ENCODE measurements at regions not wholly inside any gene's neighbourhood (a gene's known extent, or its start where the extent isn't known, plus 50 kb on each side); places are given as distances from the start of the nearest gene placed in this dataset.

- DNase-seq (ENCODE audit: low spot score), result no peak
- intact Hi-C loops (cut with DNase I), result no loop called here
Observed at GRCh38 chr4:27886120-27886519, 1025.5 kb downstream of the STIM2 start.

GRCh38 chr4:27887646-27888045 lies 1027.0 kb downstream of the STIM2 start:
- no peak for DNase-seq (ENCODE audit: low spot score)
- intact Hi-C loops (cut with DNase I), result no loop called here

GRCh38 chr4:27888505-27888904 lies 1027.9 kb downstream of the STIM2 start:
- no peak for DNase-seq (ENCODE audit: low spot score)
- intact Hi-C loops (cut with DNase I), result no loop called here

- intact Hi-C loops (cut with DNase I), result no loop called here
Observed at GRCh38 chr4:27894951-27895350, 1034.3 kb downstream of the STIM2 start.

GRCh38 chr4:27908356-27908755 lies 1047.7 kb downstream of the STIM2 start:
- intact Hi-C loops (cut with DNase I), result no loop called here
- DNase-seq (ENCODE audit: low spot score), result no peak

More at GRCh38 chr4:27894951-27895350, 1034.3 kb downstream of the STIM2 start:
- no peak for DNase-seq (ENCODE audit: low spot score)

- intact Hi-C loops (cut with DNase I), result no loop called here
- DNase-seq (ENCODE audit: low spot score), result no peak
Observed at GRCh38 chr4:27910227-27910626, 1049.6 kb downstream of the STIM2 start.

GRCh38 chr4:27911047-27911446 lies 1050.4 kb downstream of the STIM2 start:
- intact Hi-C loops (cut with DNase I), result no loop called here
- DNase-seq (ENCODE audit: low spot score), result no peak

- DNase-seq (ENCODE audit: low spot score), result no peak
- intact Hi-C loops (cut with DNase I), result no loop called here
Observed at GRCh38 chr4:27913738-27914137, 1053.1 kb downstream of the STIM2 start.

- intact Hi-C loops (cut with DNase I), result no loop called here
Observed at GRCh38 chr4:27915822-27916221, 1055.2 kb downstream of the STIM2 start.

GRCh38 chr4:27916452-27917184 lies 1056.0 kb downstream of the STIM2 start:
- DNase-seq (ENCODE audit: low spot score), result no peak
- intact Hi-C loops (cut with DNase I), result no loop called here

More at GRCh38 chr4:27915822-27916221, 1055.2 kb downstream of the STIM2 start:
- DNase-seq (ENCODE audit: low spot score), result no peak

- DNase-seq (ENCODE audit: low spot score), result no peak
- intact Hi-C loops (cut with DNase I), result no loop called here
Observed at GRCh38 chr4:27917381-27917780, 1056.7 kb downstream of the STIM2 start.

GRCh38 chr4:27921231-27921630 lies 1060.6 kb downstream of the STIM2 start:
- DNase-seq (ENCODE audit: low spot score), result no peak
- intact Hi-C loops (cut with DNase I), result no loop called here

GRCh38 chr4:27928761-27929540 lies 1068.3 kb downstream of the STIM2 start:
- intact Hi-C loops (cut with DNase I), result no loop called here
- DNase-seq (ENCODE audit: low spot score), result no peak

GRCh38 chr4:27930291-27930690 lies 1069.7 kb downstream of the STIM2 start:
- intact Hi-C loops (cut with DNase I), result no loop called here
- no peak for DNase-seq (ENCODE audit: low spot score)

- intact Hi-C loops (cut with DNase I), result no loop called here
- no peak for DNase-seq (ENCODE audit: low spot score)
Observed at GRCh38 chr4:27930976-27931375, 1070.3 kb downstream of the STIM2 start.

- intact Hi-C loops (cut with DNase I), result no loop called here
- DNase-seq (ENCODE audit: low spot score), result no peak
Observed at GRCh38 chr4:27931584-27931983, 1070.9 kb downstream of the STIM2 start.

- intact Hi-C loops (cut with DNase I), result no loop called here
- DNase-seq (ENCODE audit: low spot score), result no peak
Observed at GRCh38 chr4:27934871-27935270, 1074.2 kb downstream of the STIM2 start.

GRCh38 chr4:27946799-27947198 lies 1086.2 kb downstream of the STIM2 start:
- no peak for DNase-seq (ENCODE audit: low spot score)
- intact Hi-C loops (cut with DNase I), result no loop called here

GRCh38 chr4:27947302-27947701 lies 1086.7 kb downstream of the STIM2 start:
- DNase-seq (ENCODE audit: low spot score), result no peak
- intact Hi-C loops (cut with DNase I), result no loop called here

- intact Hi-C loops (cut with DNase I), result no loop called here
- DNase-seq (ENCODE audit: low spot score), result no peak
Observed at GRCh38 chr4:27964095-27964494, 1103.5 kb downstream of the STIM2 start.

GRCh38 chr4:27966664-27967063 lies 1106.0 kb downstream of the STIM2 start:
- DNase-seq (ENCODE audit: low spot score), result no peak
- intact Hi-C loops (cut with DNase I), result no loop called here
